ENCODE measurements at regions not wholly inside any gene's neighbourhood (a gene's known extent, or its start where the extent isn't known, plus 50 kb on each side); places are given as distances from the start of the nearest gene placed in this dataset.

DNA sequence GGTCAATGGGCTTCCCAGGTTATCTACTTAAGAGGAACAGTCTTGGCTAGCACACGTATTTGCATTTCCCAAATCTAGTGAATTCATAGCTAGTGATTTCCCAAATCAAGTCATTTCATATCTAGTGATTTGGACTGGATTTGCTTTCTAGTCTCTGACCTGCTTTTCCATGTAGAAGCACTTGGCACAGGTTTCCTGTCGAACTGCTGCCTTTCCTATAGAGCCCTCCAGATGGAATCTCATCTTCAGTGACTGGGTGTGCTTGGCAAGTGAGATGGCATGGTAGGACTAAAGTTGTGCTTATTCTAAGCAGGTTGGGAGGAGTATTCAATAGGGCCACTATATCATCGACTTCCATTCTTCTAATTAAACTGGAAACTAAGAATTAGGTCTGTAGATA lies 94.7 kb downstream of the CCNG2 start:
- no peak for TF ChIP-seq CTCF (tag by site-specific recombination; IDR thresholded peaks at IDR 0.05)
- no peak for TF ChIP-seq ZBTB10 (tag by site-specific recombination; IDR thresholded peaks at IDR 0.05)
- TF ChIP-seq ZNF426 (tag by site-specific recombination; IDR thresholded peaks at IDR 0.05) = no peak
- TF ChIP-seq ATF2 (tag by site-specific recombination; IDR thresholded peaks at IDR 0.05; ENCODE audit: low read depth) = no peak
- no peak for TF ChIP-seq REST (tag by site-specific recombination; IDR thresholded peaks at IDR 0.05)
- no peak for TF ChIP-seq ZNF792 (tag by site-specific recombination; IDR thresholded peaks at IDR 0.05)
- no peak for TF ChIP-seq ZNF292 (tag by site-specific recombination; IDR thresholded peaks at IDR 0.05; ENCODE audit: borderline replicate concordance, low read depth)
- TF ChIP-seq ZNF510 (tag by site-specific recombination; IDR thresholded peaks at IDR 0.05; ENCODE audit: insufficient replicate concordance) = no peak
- no peak for TF ChIP-seq ZNF501 (tag by site-specific recombination; IDR thresholded peaks at IDR 0.05)
- TF ChIP-seq ZNF398 (tag by site-specific recombination; IDR thresholded peaks at IDR 0.05) = no peak
- no peak for TF ChIP-seq KLF10 (tag by site-specific recombination; IDR thresholded peaks at IDR 0.05)
- TF ChIP-seq ZNF707 (tag by site-specific recombination; IDR thresholded peaks at IDR 0.05) = no peak
- TF ChIP-seq YY1 (tag by site-specific recombination; IDR thresholded peaks at IDR 0.05) = no peak
